NOMO-1 (cell line): ENCODE measurements at regions not wholly inside any gene's neighbourhood (a gene's known extent, or its start where the extent isn't known, plus 50 kb on each side); places are given as distances from the start of the nearest gene placed in this dataset.

Experiments
- DNase-seq, 2 experiments: peaks; one replicate each; lab custom pipeline; 2025; ENCODE audit not compliant: unreplicated experiment in 2 of 2; lab: John Stamatoyannopoulos, UW

DNA sequence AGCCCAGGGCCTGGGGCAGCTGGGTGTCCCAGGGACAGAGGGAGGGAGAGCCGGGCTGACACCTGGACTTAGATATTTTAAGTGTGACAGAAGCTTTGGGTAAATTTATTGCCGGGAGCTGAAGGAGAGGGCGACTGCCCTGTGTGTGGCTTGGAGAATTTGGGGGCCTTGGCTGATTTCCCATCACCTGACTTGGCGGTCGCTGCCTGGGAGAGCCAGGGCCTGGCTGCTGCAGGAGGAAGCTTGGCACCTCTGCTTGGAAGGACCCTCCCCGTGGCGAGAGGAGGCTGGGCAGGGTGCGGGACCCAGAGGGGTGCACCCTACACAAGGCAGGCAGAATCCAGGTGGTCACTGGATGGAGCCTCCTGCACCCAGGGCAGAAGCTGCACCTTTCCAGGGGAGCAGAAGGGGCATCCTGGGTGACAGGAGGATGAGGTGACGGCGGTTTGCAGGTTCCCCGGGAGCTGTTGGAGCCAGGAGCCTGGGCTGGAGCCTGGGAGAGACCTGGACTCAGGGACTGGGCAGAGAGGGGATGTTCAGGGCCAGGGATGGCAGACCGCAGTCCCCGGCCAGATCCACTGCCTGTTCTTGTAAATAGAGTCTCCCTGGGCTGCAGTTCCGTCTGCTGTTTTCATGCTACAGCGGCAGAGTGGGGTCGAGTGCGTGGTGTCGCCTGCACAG is 72.0 kb downstream of the RGS12 start:
- no peak for DNase-seq

- DNase-seq: no peak
Measured at GRCh38 chr4:3365326-3365725, 72.5 kb downstream of the RGS12 start.

DNA sequence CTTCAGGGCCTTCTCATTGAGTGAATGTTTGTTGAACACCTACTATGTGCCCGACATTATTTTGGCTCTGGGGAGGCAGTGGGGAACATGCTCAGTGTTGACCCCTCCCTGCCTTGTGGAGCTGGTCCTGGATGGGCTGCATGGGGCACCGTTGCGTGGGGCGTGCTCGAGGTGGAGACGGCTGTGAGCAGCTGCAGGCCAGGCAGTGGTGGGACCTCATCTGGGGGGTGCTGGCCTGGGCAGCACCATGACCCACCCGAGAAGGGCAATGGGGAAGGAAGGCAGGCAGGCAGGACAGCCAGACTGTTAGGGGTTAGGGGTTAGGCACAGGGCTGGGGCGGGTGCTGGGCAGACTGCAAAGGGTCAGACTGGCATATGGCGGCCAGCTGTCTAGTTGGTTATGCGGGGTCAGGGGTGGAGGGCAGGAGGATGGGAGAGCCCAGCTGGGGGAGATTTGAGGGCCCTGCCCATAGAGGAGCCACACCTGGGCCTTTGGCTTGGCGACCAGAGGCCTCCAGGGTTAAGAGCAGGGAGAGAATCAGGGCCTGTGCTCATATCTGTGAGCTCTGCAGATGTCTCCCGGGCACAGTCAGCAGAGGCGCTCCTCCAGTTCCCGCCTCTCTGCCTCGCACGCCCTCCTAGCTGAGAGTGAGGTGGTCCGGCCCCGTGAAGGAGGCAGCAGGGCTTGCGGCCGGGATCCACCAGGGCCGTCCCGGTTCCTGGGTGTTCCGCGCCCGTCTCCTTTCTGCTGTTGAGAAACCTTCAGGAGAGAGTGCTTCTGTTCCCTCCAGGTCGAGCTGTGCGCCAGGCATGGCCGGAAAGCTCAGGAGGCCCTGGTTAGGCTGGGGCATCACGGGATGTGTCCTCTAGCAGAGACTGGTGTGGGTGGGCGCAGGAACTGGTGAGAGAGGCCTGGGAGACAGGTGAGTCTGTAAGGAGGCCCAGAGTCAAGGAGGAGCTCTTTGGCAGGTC is 73.3 kb downstream of the RGS12 start:
- no peak for DNase-seq

DNA sequence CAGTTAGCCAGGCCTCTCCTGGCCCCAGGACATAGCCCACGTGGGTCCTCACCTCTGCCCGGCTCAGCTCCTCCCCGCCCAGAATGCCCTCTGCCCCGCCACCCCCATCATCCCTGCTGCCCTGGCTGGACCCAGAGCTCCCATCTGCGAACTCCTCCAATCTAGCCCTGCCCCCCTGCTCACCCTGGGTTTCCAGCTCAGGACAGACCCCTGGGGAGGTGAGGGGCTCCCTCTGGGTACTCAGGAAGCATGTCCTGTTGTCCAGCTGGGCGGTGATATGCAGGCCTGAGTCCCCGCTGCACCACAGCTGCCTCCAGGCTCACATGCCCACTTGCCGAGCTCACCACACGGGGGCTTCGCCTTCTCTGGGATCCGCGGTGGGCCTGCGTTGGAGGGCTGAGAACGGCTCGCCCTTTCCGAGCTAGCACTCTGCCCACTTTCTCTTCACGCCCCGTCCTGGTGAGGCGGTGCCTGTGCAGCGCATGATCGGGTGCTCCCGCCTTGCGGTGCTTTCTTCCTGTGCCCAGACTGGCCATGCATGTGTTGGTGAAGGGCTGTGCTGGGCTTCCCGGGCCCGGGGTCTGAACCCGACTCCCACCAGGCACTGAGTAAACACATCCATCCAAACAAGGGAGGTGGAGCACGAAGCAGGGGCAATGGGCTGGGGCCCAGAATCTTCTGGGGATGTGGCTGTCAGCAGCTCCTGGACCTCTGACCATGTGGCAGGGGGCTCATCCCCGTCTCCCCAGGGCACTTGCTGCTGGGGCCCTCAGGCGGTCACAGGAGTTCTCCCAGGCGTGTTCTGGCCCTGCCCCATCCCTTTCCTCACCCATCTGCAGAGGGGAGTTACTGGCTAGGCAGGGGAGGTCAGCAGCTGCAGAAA is 74.3 kb downstream of the RGS12 start:
- no peak for DNase-seq

GRCh38 chr4:3367866-3368265 is 73.9 kb upstream of the HGFAC start:
- no peak for DNase-seq

- no peak for DNase-seq
Measured at GRCh38 chr4:3368334-3368733, 73.4 kb upstream of the HGFAC start.

- no peak for DNase-seq
Measured at GRCh38 chr4:3368841-3369760, 72.7 kb upstream of the HGFAC start.

GRCh38 chr4:3369781-3370674 is 71.7 kb upstream of the HGFAC start:
- DNase-seq: peak; percentile 56 to 80

DNA sequence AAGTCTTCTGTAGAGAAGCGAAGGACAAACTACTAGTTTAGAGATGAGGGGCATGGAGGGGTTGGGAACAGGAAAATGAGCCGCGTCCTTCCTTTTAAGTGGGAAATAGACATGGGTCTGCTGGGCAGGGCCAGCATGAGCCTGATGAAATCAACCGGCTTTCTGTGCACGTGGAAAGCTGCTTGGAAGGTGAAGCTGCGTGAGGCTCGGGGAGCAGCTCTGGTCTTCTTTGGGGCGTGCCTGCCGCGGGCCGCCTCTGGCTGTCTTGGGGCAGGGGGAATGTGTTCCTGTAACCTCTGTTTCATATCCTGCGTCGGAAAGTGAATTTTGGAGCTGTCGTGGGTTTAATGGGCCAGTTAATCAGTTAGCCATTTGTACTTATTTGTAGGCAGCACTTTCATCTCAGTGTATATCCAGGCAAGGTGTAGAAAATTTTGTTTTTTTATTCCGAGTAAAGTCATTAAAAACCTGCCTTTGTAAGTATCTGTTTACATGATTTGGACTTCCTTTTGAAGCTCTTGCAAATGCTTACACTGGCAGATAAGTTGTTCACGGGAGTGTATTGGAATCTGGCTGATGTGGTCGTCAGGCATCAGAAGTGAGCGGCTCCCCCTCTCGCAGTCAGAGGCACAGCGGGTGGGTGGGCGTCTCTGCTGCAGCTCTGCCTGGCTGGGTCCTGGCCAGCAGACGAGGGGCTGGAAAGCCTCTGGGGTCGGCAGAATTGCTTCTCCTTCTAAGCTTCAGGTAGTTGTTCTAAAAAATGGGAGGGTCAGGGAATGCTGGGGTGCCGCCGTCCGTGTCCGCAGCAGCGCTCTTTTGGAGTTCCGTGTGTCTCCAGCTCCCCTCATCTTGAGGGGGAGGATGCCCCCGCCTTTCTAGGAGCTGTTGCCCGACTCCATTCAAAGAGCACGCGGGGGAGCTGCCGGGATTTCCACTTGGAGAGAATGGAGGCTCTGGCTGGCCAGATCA is 70.5 kb upstream of the HGFAC start:
- no peak for DNase-seq

DNA sequence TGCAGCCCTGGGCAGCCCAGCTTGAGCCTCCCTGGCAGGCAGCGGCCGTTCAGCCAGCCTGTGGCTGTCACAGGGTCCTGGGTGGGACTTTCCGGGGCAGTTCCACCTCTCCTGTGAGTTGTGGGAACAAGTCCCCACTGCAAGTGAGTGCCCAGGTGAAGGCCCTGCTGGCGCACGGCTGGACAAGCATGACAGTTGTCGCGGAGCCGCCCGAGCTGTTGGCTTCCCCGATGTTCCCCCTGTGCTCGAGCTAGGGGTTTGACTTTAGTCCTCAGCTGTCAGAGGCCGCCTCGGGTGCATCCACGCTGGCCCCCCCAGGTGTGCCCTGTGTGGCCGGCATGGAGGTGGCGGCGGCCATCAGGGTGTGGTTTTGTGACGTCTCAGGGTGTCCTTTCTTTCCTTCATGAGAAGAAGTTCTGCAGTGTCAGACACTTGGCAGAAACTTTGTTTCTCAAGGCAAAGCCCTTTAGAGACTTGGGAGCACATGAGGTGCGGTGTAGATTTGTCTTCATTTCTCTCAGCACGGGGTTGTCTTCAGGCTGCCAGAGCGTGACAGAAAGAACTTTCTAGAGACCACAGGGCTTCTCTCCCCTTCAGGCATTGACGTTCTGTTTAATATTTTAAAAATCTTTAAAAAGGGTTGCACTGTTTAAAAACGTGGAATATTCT is 69.4 kb upstream of the HGFAC start:
- DNase-seq: no peak

DNA sequence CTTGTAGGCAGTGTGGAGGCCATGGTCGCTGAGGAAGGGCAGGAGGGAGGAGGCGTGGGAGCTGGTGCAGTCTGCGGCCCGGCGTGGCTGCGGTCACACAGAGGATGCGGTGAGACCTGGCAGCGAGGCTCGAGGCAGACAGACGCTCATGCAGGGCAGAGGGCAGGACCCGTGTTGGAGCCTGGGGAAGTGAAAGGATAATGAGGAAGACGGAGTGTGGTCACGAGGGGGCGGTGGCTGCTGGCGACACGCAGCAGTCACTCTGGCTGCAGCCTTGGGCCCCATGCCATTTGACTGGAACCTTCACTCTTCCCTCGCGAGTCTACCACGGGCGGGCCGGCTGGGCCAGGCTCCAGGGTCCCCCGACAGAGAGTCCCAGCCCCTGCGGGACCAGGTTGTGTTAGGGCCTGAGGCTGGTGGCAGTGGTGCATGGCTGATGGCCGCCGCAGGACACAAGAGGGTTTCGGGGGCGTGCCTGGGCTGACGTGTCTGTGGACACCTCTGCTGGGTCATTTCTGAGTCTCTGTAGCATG is 68.8 kb upstream of the HGFAC start:
- peak; percentile 95 to 98 for DNase-seq

GRCh38 chr4:3373468-3373867 is 68.3 kb upstream of the HGFAC start:
- DNase-seq: no peak

- DNase-seq: no peak
Measured at GRCh38 chr4:3374011-3374645, 67.6 kb upstream of the HGFAC start.

DNA sequence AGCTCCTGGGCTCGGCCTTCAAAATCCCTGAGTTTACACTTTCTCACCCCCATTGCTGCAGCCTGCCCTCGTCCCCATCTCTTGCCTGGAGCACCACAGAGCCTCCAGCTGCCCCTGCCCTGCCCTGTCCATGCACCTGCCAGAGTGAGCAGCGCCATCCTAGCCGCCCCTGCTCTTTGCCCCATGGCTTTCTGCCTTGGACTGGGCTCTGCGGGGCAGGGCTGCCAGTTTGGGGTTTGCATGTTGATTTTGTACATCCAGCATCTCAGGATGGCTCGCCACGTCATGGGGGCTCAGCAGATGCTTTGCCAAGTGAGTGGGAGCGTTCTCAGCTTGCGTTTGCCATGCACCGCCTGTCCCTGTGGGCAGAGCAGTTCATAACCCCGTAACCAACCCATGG is 67.1 kb upstream of the HGFAC start:
- no peak for DNase-seq

- no peak for DNase-seq
Measured at GRCh38 chr4:3375688-3376087, 66.1 kb upstream of the HGFAC start.

- DNase-seq: no peak
Measured at GRCh38 chr4:3376266-3376665, 65.5 kb upstream of the HGFAC start.

GRCh38 chr4:3377557-3377956 is 64.2 kb upstream of the HGFAC start:
- no peak for DNase-seq
